IMR-90 (cell line): ENCODE measurements at regions not wholly inside any gene's neighbourhood (a gene's known extent, or its start where the extent isn't known, plus 50 kb on each side); places are given as distances from the start of the nearest gene placed in this dataset.

Source experiments
- CHD1 ChIP-seq: IDR thresholded peaks from 2 replicates; pipeline ENCODE4 v1.6.1; 2012; ENCODE audit warnings: low read depth, low read length, improper control_type of control experiment
- CTCF ChIP-seq: conservative IDR thresholded peaks from 2 replicates; pipeline ENCODE4 v1.5.1; 2012; ENCODE audit warnings: mild to moderate bottlenecking, low read depth, low read length, improper control_type of control experiment
- ELK1 ChIP-seq: fragments of 150-350 bp; IDR thresholded peaks from 2 replicates; pipeline ENCODE4 v1.6.1; 2016; ENCODE audit warnings: low read depth, mild to moderate bottlenecking, low read length, moderate library complexity, borderline replicate concordance
- MAZ ChIP-seq: IDR thresholded peaks from 2 replicates; pipeline ENCODE4 v1.6.1; 2012; ENCODE audit warnings: low read depth, mild to moderate bottlenecking, low read length, improper control_type of control experiment, moderate library complexity, borderline replicate concordance
- POLR2A ChIP-seq: IDR thresholded peaks from 2 replicates; pipeline ENCODE4 v1.6.1; 2012; ENCODE audit warnings: mild to moderate bottlenecking, low read depth, low read length
- RAD21 ChIP-seq: IDR thresholded peaks from 2 replicates; pipeline ENCODE4 v1.6.1; 2012; ENCODE audit warnings: low read length, improper control_type of control experiment
- RCOR1 ChIP-seq: IDR thresholded peaks from 2 replicates; pipeline ENCODE4 v1.6.1; 2012; ENCODE audit warnings: mild to moderate bottlenecking, low read length, improper control_type of control experiment; ENCODE audit not compliant: insufficient replicate concordance
- RFX5 ChIP-seq: IDR thresholded peaks from 2 replicates; pipeline ENCODE4 v1.8.0; 2012; ENCODE audit warnings: low read depth, mild to moderate bottlenecking, low read length, moderate library complexity
- SMC3 ChIP-seq: fragments of 150-350 bp; IDR thresholded peaks from 2 replicates; pipeline ENCODE4 v1.6.1; 2016; ENCODE audit warnings: low read depth, mild to moderate bottlenecking, antibody characterized with exemption, low read length, moderate library complexity

GRCh38 chr16:49100366-49100765 is 181.3 kb downstream of the CBLN1 start:
- TF ChIP-seq CTCF (no peak), RAD21 (no peak), POLR2A (no peak), RFX5 (no peak), RCOR1 (no peak), MAZ (no peak), SMC3 (no peak), ELK1 (no peak), CHD1 (no peak)
